ENCODE measurements at regions not wholly inside any gene's neighbourhood (a gene's known extent, or its start where the extent isn't known, plus 50 kb on each side); places are given as distances from the start of the nearest gene placed in this dataset.

GRCh38 chr12:46100551-46101484 lies 110.4 kb upstream of the SCAF11 start:
- no peaks in the 10 kb centered on the region for H3K4me1 ChIP-seq
- H3K36me3 ChIP-seq: no peaks in the 10 kb centered on the region
- TF ChIP-seq CTCF (IDR thresholded peaks at IDR 0.05): no peak
- no peak overlapping the region for H3K4me3 ChIP-seq
- no peak for DNase-seq (ENCODE audit: low spot score)
- H3K27ac ChIP-seq: no peak overlapping the region
- no peaks in the 10 kb centered on the region for H3K27me3 ChIP-seq
- H3K9me3 ChIP-seq: no peaks in the 10 kb centered on the region

GRCh38 chr12:46089414-46090162 lies 99.2 kb upstream of the SCAF11 start:
- no peak for TF ChIP-seq CTCF (IDR thresholded peaks at IDR 0.05)
- Histone ChIP-seq H3K4me1 (no peaks in the 10 kb centered on the region), H3K27ac (no peak overlapping the region), H3K27me3 (no peaks in the 10 kb centered on the region), H3K9me3 (no peaks in the 10 kb centered on the region), H3K36me3 (no peaks in the 10 kb centered on the region), H3K4me3 (no peak overlapping the region)
- no peak for DNase-seq (ENCODE audit: low spot score)

- H3K36me3 ChIP-seq: no peaks in the 10 kb centered on the region
- H3K4me1 ChIP-seq: no peaks in the 10 kb centered on the region
- no peak for TF ChIP-seq CTCF (IDR thresholded peaks at IDR 0.05)
- no peak for DNase-seq (ENCODE audit: low spot score)
- H3K4me3 ChIP-seq: no peak overlapping the region
- H3K27ac ChIP-seq: no peak overlapping the region
- no peaks in the 10 kb centered on the region for H3K27me3 ChIP-seq
- no peaks in the 10 kb centered on the region for H3K9me3 ChIP-seq
Observed at GRCh38 chr12:46087916-46088439, 97.6 kb upstream of the SCAF11 start.

GRCh38 chr12:46084666-46085631 lies 94.6 kb upstream of the SCAF11 start:
- no peak overlapping the region for H3K27ac ChIP-seq
- no peaks in the 10 kb centered on the region for H3K9me3 ChIP-seq
- DNase-seq (ENCODE audit: low spot score): no peak
- H3K27me3 ChIP-seq: no peaks in the 10 kb centered on the region
- H3K36me3 ChIP-seq: no peaks in the 10 kb centered on the region
- no peak for TF ChIP-seq CTCF (IDR thresholded peaks at IDR 0.05)
- H3K4me3 ChIP-seq: no peak overlapping the region
- H3K4me1 ChIP-seq: no peaks in the 10 kb centered on the region

GRCh38 chr12:46082490-46083200 lies 92.3 kb upstream of the SCAF11 start:
- no peaks in the 10 kb centered on the region for H3K4me1 ChIP-seq
- no peak overlapping the region for H3K27ac ChIP-seq
- peaks cover 0 to 15% of the 10 kb centered on the region in 2 donors for H3K9me3 ChIP-seq
- H3K36me3 ChIP-seq: no peaks in the 10 kb centered on the region
- no peaks in the 10 kb centered on the region for H3K27me3 ChIP-seq
- no peak overlapping the region for H3K4me3 ChIP-seq
- TF ChIP-seq CTCF (IDR thresholded peaks at IDR 0.05): no peak
- no peak for DNase-seq (ENCODE audit: low spot score)
